SU-DHL-6 (cell line): ENCODE measurements at regions not wholly inside any gene's neighbourhood (a gene's known extent, or its start where the extent isn't known, plus 50 kb on each side); places are given as distances from the start of the nearest gene placed in this dataset.

ENCODE experiments used
- CTCF ChIP-seq: fragments of 200-600 bp; sonication (generic); IDR thresholded peaks from one replicate; pipeline ENCODE4 v1.5.1; 2017; ENCODE audit warnings: antibody characterized with exemption, mild to moderate bottlenecking, low read length, moderate library complexity; ENCODE audit not compliant: insufficient read depth, poor library complexity, severe bottlenecking
- EZH2phosphoT487 ChIP-seq: fragments of 200-600 bp; sonication (generic), shearing (Covaris generic); conservative IDR thresholded peaks from 2 replicates; pipeline ENCODE4 v1.6.1; 2018; ENCODE audit warnings: mild to moderate bottlenecking, antibody characterized with exemption, low read length, moderate library complexity, mixed read lengths

DNA sequence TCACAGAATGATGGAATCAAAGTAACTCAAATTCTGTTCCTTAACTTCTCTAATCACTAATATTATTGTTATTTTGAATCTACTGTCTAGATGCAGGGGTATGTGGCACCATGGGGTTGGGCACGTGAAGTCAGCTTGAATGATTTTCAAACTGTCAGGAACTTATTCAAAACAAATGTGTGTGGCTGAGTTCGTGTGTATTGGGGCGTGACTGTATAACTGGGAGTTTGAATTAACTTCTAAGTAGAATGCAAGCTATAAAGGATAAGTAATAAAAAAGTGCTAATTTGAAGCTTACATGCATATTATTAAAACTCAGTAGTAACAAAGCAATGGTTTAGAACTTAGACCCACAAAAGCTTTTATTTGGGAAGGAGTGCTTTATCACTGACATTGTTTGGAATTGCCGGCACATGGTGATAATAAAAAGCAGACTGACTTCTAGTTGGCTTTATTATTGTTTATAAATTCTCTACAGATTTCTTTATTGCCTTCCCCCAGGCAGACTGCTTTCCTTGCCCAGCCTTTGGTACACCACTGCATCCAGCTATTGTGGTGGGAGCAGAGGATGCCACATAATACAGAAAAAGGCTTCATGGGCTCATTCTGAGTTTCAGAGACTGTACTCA is 84.3 kb downstream of the TENT5C start:
- TF ChIP-seq CTCF = no peak
- no peak for TF ChIP-seq EZH2phosphoT487
